ENCODE measurements at regions not wholly inside any gene's neighbourhood (a gene's known extent, or its start where the extent isn't known, plus 50 kb on each side); places are given as distances from the start of the nearest gene placed in this dataset.

GRCh38 chr2:11989354-11989703 is 242.9 kb downstream of the LPIN1 start:
- TF ChIP-seq CTCF (IDR thresholded peaks at IDR 0.05; ENCODE audit: low read depth, low read length) (no peak), POLR2A (IDR thresholded peaks at IDR 0.05; ENCODE audit: extremely low read depth, insufficient read length) (no peak)
